GM08714 (cell line): ENCODE measurements at regions not wholly inside any gene's neighbourhood (a gene's known extent, or its start where the extent isn't known, plus 50 kb on each side); places are given as distances from the start of the nearest gene placed in this dataset.

Experiments used
- H3K4me3 ChIP-seq: fragments of 200-500 bp; sonication (Bioruptor generic); 2 replicates; pipeline ENCODE4 v1.5.1; 2014; ENCODE audit warnings: mild to moderate bottlenecking, low read length, inconsistent platforms
- ZNF274 ChIP-seq: IDR thresholded peaks from 2 replicates; pipeline ENCODE4 v1.6.1; 2012; ENCODE audit warnings: mild to moderate bottlenecking, low read depth, low read length

DNA sequence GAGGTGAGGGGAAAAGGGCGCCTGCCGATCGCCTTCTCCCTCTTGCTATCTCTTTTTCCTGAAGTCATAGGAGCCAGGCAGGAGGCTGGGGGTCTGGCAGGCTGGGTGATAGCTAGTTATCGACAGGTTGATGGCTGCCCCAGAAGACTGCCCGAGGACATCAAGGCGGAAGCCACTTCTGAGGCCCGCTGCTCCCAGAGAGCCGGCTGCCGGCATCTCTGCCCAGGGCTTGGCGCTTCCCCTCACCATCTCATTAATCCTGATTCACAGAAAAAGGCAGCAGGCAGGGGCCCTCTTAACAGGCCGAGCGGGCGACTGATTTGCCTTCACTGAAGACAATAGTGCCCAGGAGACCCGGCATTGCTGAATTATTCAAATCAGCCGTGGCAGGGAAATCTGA, 124.2 kb downstream of the MIAT start:
- no peak overlapping the region for H3K4me3 ChIP-seq
- no peak for TF ChIP-seq ZNF274

DNA sequence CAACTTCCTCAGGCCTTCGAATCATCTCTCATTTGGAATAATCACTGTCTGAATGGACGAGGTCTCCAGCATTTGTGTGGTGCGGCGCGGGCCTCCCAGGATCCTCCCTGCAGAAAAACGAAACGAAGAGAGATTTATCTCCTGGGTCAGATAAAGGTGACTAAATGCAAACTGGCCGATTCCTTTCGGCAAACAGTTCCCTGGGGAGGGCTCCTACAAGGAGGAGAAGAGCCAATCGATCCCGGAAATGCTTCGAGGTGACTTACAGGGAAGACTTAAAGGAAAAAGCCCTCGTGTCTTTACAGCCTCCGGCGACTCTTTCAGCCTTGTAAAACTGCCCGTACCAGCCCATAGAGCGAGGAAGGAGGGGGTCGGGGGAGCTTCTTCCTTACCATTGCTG, 126.5 kb downstream of the MIAT start:
- TF ChIP-seq ZNF274 = no peak
- H3K4me3 ChIP-seq = no peak overlapping the region

DNA sequence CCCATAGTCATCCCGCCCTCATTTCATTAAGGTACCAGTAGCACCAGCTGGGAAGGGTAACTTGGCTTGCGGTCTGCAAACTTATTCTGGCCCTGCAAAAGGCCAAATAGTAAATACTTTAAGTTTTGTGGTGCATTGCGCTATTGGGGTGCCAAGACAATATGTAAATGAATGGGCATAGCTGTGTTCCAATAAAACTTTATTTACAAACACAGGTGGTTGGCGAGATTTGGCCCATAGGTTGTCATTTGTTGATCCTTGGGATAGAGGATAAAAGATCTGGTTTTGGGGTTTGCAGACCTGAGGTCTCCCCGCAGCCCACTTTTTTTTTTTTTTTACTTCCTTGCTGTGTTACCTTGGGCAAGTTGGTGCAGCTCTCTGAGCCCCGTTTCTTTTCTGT, 127.4 kb downstream of the MIAT start:
- TF ChIP-seq ZNF274 = no peak

DNA sequence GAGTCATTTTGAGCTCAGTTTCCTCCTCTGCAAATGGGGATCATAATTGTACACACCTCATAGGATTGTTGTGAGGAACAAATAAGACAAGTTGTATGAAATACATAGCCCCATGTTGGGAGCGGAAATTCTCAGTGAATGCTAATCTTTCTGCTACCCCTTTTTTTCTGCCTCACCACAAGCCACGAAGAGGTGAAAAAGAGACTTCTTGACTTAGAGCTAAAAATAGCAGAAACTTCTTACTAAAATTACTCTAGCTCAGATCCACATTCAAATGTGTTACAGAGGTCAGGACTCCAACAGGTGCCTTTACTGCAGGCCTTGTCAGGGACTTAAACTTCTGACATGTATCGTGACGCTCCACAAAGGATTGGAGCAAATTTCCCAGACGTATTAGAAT, 128.5 kb downstream of the MIAT start:
- H3K4me3 ChIP-seq = no peak overlapping the region; the same call in 1 of the 2 replicates
- no peak for TF ChIP-seq ZNF274

More for the DNA sequence above, 127.4 kb downstream of the MIAT start:
- no peak overlapping the region for H3K4me3 ChIP-seq

DNA sequence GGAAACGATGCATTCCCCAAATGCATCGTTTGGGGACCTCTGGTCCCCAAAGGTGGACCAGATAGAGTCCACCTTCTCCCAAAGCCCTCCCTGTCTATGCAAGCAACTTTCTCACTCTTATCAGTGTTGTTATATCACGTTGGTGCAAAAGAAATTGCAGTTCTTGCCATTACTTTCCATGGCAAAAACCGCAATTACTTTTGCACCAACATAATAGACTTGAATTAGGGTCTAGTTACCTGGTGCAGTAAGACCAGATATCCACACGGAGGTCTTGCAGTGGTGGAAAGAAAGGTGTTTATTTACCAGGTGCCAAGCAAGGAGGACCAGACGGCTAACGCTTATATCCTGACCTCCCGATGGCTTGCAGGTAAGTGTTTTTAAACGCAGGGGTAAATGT, 129.0 kb downstream of the MIAT start:
- no peak for TF ChIP-seq ZNF274
- H3K4me3 ChIP-seq = no peak overlapping the region; the same call in 1 of the 2 replicates

DNA sequence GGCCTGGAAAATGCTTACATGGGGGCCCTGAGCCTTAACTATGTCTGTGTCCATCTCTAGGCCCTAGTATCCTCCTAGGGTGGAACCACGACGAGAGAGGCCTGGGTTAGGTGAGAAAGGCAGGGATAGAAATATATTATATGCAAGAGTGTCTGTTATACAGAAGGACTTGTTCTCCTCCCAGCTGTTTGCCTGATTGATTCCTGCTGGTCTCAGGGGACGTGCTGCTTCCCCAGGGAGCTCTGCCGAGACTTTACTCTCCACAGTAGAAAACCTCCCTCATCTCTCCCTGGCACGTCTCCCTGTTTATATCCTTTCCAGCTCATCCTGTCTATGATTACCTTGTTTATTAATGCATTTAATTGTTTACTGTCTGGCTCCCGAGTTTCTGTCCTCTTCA, 132.6 kb downstream of the MIAT start:
- no peak overlapping the region for H3K4me3 ChIP-seq

DNA sequence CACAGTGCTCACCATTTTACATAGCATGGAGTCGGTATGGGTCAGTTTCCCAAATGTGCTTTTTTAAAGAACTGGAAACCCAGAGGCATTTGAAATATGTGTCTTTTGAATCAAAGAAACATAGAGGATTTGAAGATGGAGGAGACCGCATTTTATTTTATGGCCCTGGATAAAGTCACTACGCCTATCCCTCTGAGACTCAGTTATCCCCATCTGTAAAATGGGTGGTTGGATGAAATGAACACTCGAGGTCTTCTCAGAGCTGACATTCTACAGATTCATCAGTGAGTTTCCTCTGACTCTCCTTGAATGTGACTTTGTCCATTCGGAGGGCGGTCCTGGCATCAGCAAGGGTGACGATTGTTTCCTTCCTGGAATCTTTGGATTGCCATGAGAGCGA, 135.1 kb downstream of the MIAT start:
- no peak overlapping the region for H3K4me3 ChIP-seq
- TF ChIP-seq ZNF274 = no peak

More for the DNA sequence above, 132.6 kb downstream of the MIAT start:
- TF ChIP-seq ZNF274 = no peak

DNA sequence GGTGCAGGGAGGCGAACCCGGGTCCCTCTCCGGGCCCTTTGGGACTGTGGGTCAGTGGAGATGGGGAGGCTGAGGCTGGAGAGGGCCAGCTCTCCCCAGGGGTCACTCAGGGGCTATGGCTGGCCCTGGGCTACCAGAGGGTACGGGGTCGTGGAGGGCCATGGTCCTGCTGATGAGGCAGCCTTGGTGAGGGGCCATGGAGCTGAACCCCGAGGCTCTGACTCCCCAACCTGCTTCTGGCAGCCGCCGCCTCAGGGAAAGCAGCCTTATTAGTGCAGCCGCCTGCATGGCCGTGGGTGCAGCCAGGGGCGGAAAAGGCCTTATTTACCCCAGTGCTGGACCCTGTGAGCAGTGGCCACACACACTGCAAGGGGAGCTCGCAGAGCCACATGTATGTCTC, 139.4 kb downstream of the MIAT start:
- no peak for TF ChIP-seq ZNF274

DNA sequence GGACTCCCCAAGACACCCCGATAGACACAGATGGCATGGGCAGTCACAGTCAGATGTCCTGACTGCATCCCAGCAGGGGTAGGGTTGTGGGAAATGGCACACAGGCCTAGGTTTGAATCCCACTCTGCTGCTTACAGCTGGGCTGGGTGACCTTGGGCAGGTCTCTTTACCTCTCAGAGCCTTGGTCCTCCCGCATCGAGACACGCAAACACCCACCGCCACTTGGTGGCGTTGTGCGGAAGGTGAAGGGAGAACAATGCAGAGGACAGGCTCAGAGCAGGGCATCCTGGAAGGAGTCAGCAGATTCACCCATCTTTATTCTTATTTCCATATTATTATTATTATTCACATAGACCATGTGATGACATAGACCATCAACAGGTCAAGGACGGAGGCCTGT, 140.5 kb downstream of the MIAT start:
- no peak for TF ChIP-seq ZNF274

More for the DNA sequence above, 139.4 kb downstream of the MIAT start:
- no peak overlapping the region for H3K4me3 ChIP-seq

DNA sequence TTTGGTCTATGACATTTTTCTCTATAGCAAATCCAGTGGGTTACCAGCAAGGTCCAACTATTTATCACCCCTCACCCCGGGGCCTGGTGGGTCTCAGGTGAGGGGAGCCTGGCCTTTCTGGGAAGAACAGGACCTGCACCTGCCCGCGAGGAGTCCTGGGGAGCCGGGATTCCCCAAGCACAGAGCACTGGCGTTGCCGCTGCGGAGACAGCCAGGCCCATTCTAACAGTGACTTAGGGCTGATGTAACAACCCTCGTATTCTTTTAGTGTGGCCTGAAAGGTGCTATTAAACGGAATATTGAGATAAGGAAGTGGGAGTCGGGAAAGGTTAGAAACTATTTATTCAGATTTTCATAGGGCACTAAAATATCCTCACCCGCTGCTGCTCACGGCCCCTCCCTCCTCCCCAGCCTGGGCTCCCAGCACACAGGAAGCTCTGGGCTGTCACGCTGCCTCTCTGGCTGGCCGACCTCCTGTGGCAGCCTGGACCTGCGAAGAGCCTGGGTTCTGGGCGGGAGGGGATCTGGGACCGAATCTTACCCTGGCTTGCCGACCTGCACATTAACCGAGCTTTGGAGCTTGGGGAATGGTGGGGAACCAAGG, 141.2 kb downstream of the MIAT start:
- H3K4me3 ChIP-seq = no peak overlapping the region
- TF ChIP-seq ZNF274 = no peak

More for the DNA sequence above, 140.5 kb downstream of the MIAT start:
- H3K4me3 ChIP-seq = no peak overlapping the region

DNA sequence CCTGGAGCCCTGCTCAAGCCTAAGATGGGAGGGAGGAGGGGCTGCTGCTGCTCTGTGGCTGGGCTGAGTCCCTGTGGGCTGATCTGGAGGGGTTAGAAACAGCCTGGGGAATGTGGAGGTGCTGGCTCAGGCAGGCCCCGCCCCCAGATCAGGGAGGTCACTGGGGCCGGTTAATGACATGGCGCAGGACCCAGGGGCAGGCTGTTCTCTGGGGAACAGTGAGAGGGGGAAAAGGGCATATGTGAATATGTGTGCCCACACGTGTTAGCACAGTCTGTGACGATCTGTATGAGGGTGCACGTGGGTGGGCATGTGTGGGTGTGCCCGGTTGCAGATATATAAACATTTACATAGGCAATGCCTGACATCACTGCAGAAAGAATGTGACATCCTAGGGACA, 143.5 kb downstream of the MIAT start:
- no peak for TF ChIP-seq ZNF274
- no peak overlapping the region for H3K4me3 ChIP-seq

DNA sequence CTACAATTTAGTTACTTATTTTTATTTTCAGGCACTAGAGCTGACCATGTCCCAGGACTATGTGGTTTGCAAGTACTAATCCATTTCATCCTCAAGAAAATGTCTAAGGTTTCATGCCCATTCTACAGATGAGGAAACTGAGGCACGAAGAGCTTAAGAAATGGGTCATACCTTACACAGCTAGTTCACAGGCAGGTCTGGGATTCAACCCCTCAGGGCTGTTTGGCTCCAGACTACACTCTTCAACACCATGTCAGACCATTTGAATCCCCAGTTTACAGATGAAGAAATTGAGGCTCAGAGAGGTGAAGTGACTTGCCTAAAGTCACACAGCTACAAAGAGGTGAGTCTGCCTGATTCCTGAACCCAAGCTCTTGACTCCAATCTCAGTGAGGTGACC, 144.1 kb downstream of the MIAT start:
- no peak overlapping the region for H3K4me3 ChIP-seq
- no peak for TF ChIP-seq ZNF274

DNA sequence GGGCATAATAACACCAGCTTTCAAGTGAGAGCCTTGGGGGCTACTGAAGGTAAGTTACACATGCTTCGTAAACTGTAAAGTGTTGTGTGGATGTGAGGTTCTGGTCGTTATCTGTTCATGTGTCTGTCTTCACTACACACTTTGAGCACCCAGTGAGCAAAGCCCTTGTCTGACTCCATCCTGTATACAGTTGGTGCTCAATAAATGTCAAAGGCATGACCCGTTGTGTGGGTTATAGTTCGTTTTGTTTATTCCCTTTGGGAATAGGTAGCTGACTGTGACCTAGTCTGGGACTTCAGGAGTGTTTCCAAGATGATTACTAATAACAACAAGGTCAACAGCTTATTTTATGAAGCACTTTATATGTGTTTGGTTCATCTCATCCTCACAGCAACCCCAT, 146.9 kb downstream of the MIAT start:
- no peak overlapping the region for H3K4me3 ChIP-seq
- TF ChIP-seq ZNF274 = no peak

DNA sequence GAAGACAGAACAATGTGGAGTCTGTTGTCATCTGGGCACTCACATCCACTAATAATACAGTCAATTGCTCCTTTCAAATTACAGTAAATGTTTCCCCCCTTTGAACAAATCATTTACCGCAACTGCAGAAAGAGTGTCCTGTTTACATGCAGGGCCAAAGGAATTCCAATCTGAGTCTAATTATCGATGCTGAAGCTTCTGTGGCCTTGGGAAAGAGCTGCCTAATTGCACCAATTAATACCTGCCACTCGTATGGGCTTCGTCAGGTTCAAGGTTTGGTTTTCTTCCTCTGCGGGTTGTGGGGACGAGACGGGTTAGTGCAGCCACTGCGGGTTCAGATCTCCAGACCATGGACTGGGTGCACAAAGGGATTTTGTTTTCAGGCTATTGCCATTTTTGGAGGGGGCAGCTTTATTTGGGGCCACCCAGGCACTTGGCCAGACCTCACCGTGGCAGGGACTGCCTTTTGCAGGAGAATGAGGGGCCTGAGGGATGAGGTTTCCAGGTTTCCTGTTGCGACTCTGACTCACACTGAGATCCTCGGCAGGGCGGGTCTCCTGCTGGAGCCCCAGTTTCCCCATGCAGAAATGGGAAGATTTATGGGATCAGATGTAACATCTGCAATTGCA, 147.6 kb downstream of the MIAT start:
- TF ChIP-seq ZNF274 = no peak
- no peak overlapping the region for H3K4me3 ChIP-seq

DNA sequence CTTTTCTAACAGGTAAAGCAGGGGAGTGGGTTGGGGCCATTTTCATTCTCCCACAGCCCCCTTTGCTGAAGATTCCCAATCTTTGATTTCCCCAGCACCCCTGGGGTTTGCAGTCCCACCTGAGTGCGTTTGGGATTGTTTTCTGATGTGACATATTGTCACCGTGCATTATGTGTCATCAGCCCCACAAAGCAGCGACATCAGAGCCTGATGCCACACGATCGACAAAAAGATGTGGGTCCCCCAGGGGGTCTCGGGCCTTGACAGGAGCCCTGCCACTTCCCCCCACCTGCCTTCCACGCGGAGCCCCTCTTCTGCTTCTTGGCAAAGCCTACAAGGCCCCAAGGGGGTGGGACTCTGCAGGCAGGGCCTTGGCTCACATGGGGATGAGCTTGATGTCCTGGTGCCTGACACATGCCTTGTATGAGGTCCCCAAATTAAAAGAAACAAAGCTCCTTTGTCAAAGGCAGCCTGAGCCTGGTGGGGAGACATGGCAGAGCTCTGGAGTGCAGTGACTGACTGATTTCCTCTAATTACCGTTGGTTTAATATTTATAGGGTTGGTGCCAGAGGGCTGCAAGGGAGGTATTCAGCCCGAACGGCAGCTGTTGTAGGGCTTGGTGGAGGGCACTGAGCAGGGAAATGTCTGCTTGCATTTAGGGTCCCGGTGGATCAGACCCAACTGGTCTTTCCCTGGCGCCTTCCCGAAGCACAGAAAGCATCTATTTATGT, 149.2 kb downstream of the MIAT start:
- TF ChIP-seq ZNF274 = no peak
- H3K4me3 ChIP-seq = no peak overlapping the region
